MM.1S (cell line): ENCODE measurements at regions not wholly inside any gene's neighbourhood (a gene's known extent, or its start where the extent isn't known, plus 50 kb on each side); places are given as distances from the start of the nearest gene placed in this dataset.

Experiments
- CTCF ChIP-seq: fragments of 300-600 bp; sonication (generic); IDR thresholded peaks from 2 replicates; pipeline ENCODE4 v1.5.1; 2016; ENCODE audit warnings: antibody characterized with exemption, low read length, mixed read lengths
- EZH2 ChIP-seq: fragments of 300-600 bp; sonication (generic); optimal IDR thresholded peaks from 2 replicates; pipeline ENCODE3; 2017; ENCODE audit warnings: low read depth, mild to moderate bottlenecking, antibody characterized with exemption, low read length, mixed read lengths
- EZH2phosphoT487 ChIP-seq: fragments of 300-600 bp; sonication (generic); IDR thresholded peaks from 2 replicates; pipeline ENCODE4 v1.6.1; 2018; ENCODE audit warnings: antibody characterized with exemption, low read length

- no peak for TF ChIP-seq EZH2
- no peak for TF ChIP-seq CTCF
- no peak for TF ChIP-seq EZH2phosphoT487
These were observed 241.9 kb upstream of the NBEA start for GRCh38 chr13:34700155-34700554.
